ENCODE measurements at regions not wholly inside any gene's neighbourhood (a gene's known extent, or its start where the extent isn't known, plus 50 kb on each side); places are given as distances from the start of the nearest gene placed in this dataset.

GRCh38 chr12:93954166-93955112 is 193.9 kb upstream of the PLXNC1 start:
- TF ChIP-seq CTCF (IDR thresholded peaks at IDR 0.05 in 2 of 3, conservative IDR thresholded peaks at IDR 0.05 in 1 of 3; ENCODE audit: borderline replicate concordance in 1 of 3, insufficient read depth in 1 of 3, low read depth in 2 of 3, low read length in 2 of 3) (no peak), YY1 (IDR thresholded peaks at IDR 0.05; ENCODE audit: extremely low read depth, insufficient replicate concordance, low read depth, low read length) (no peak)

Data from HCT116 (cell line).